Liver (tissue), 3 donors: ENCODE measurements at regions not wholly inside any gene's neighbourhood (a gene's known extent, or its start where the extent isn't known, plus 50 kb on each side); places are given as distances from the start of the nearest gene placed in this dataset.

ENCODE experiments used
- SP1 ChIP-seq: IDR thresholded peaks from 2 replicates; pipeline ENCODE4 v1.6.1; 2018; ENCODE audit warnings: antibody characterized with exemption, mild to moderate bottlenecking
- ZBTB33 ChIP-seq: IDR thresholded peaks from 2 replicates; pipeline ENCODE4 v1.6.1; 2016; ENCODE audit warnings: antibody characterized with exemption
- TF ChIP-seq, protein P1 (sequence below): fragments of 150-350 bp; IDR thresholded peaks from 2 replicates; pipeline ENCODE4 v1.5.1; 2017; ENCODE audit warnings: improper control_type of control experiment, low read depth, low read length; ENCODE audit not compliant: missing input control
- TF ChIP-seq, protein P2 (sequence below): IDR thresholded peaks from 2 replicates; pipeline ENCODE4 v1.6.1; 2016; ENCODE audit warnings: antibody characterized with exemption
- donor health status: healthy.
- donor health status: healthy.

DNA sequence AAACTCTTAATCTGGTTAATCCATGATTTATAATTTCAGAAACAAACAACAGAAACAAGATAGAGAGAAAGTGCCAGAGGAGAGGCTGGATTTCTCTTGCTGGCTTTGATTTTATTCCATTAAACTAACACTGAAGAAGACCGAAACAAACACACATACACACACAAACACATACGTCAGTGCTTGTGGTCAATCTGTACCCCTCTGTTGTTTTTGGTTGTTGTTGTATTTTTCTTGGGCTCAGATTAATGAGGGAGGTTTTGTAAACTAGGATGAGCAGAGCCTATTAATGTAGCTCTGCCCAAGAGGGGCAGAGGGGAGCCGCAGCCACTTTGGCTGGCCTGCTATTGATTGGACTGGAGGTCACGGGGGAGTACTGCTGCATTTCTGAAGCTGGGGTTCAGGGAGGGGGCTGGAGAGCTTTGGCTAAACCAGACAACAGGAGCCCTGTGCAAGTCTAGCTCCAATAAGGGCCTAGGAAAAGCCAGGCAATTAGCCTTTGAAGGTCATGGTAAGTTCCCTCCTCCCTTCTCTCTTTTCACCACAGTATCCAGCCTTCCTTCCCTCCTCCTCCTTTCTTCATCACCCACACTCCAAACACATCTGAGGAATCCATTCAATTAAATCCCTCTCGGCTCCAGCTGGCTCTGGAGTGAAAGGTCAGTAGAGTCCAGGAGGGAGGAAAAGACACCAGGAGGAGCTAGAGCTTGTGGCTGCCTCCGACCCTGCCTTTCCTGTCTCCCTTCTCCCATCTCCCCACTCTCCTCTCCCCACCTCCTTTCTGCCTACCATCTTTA, 344.1 kb upstream of the LMO3 start:
- TF ChIP-seq, protein P1, sequence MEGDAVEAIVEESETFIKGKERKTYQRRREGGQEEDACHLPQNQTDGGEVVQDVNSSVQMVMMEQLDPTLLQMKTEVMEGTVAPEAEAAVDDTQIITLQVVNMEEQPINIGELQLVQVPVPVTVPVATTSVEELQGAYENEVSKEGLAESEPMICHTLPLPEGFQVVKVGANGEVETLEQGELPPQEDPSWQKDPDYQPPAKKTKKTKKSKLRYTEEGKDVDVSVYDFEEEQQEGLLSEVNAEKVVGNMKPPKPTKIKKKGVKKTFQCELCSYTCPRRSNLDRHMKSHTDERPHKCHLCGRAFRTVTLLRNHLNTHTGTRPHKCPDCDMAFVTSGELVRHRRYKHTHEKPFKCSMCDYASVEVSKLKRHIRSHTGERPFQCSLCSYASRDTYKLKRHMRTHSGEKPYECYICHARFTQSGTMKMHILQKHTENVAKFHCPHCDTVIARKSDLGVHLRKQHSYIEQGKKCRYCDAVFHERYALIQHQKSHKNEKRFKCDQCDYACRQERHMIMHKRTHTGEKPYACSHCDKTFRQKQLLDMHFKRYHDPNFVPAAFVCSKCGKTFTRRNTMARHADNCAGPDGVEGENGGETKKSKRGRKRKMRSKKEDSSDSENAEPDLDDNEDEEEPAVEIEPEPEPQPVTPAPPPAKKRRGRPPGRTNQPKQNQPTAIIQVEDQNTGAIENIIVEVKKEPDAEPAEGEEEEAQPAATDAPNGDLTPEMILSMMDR = no peak
- no peak for TF ChIP-seq SP1
- TF ChIP-seq ZBTB33 = no peak
- TF ChIP-seq, protein P2, sequence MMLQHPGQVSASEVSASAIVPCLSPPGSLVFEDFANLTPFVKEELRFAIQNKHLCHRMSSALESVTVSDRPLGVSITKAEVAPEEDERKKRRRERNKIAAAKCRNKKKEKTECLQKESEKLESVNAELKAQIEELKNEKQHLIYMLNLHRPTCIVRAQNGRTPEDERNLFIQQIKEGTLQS = no peak
